T1000 (cell line): ENCODE measurements at regions not wholly inside any gene's neighbourhood (a gene's known extent, or its start where the extent isn't known, plus 50 kb on each side); places are given as distances from the start of the nearest gene placed in this dataset.
"Not testable (repeated sequence)": the region's sequence is repeated elsewhere in the genome, so short reads cannot be mapped to it uniquely, and the experiment has no call there.

Experiments
- DNase-seq: peaks from one replicate; lab custom pipeline; 2025; ENCODE audit warnings: mixed read lengths; lab: John Stamatoyannopoulos, UW

DNA sequence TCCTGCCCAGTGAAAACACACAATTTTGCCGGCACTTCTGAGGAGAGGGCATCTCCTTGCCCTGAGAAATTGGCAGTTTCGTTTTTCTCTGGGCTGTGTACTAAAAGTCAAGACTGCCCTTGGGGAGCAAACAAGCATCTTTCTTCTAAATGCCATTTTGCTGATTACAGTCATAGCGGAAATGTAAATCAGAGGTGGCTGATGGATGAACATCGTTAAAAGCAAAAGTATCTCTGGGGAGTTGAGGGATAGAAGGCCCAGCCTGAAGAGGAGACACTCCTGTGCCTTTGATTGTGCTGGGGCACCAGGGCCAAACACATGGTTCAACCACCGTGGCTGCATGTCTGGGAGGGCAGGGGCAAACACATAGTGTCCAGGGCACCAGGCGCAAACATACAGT, 49.8 kb downstream of the ABCC12 start:
- DNase-seq = no peak

DNA sequence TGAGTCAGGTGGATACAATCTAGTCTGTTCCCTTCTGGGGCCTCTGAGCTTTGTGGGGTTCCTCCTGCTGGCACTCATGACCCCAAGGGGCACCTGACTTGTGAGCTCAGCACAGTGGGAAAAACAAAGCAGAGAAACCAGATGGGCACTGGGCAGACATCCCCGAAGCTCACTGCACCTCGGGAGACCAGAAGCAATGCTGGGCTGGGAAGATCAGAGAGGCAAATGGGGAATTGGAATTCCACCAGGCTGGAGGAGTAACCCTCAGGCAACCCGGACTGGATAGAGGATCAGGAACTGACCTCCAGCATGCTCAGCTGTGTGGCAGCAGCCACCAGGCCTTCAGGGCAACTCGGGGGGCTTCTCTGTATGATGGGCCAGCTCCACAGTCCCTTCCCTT, 50.3 kb downstream of the ABCC12 start:
- DNase-seq = no peak

DNA sequence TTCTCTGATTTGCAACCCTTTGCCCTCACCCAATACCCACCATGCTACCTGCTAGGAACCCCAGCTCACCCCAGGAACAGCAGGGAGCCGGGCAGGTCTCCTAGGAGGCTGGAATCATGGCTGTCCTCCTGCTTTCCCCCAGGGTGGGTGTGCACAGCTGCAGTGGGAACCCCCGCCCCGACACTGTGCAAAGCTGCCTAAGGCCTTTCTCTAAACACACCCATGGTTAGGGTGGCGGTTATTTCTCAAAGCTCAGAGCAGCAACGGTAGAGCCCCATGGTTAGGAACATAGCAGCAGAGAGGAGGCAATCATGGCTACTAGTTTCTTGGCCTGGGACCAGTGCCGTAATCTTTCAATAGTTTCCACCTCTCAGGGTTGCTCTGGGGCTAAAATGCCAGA, 52.2 kb downstream of the ABCC12 start:
- no peak for DNase-seq

- DNase-seq = no peak
Measured at GRCh38 chr16:48102083-48103008, 53.4 kb downstream of the ABCC12 start.

DNA sequence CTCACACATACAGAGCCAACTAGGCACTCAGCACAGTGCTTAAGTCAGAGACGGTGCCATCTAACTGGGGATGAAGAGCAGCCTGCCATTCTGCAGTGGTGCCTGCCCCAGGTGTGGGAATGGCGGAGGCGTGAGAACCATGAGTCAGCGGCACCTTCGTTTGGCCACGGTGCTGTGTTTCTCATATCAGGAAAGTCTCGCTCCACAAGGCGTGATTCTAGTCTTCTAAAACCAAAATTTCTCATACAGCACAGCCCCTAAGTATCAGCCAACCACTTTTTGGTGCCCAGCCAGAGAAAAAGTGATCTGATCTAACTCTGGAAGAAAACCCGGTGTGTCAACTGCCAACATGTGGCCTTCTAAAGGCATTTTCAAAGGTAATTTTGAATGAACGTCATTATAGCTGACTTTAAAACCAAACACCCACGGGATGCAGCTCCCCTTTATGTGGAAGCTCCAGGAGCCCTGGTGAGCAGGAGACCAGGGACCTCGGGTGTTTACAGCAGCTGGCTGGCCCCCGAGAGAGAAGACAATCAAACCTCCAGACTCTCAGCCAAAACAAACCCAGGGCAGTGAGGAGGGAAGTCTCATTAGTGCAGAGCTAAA, 54.6 kb downstream of the ABCC12 start:
- DNase-seq = no peak

- DNase-seq = no peak
Measured at GRCh38 chr16:48099455-48099854, 56.3 kb downstream of the ABCC12 start.

DNA sequence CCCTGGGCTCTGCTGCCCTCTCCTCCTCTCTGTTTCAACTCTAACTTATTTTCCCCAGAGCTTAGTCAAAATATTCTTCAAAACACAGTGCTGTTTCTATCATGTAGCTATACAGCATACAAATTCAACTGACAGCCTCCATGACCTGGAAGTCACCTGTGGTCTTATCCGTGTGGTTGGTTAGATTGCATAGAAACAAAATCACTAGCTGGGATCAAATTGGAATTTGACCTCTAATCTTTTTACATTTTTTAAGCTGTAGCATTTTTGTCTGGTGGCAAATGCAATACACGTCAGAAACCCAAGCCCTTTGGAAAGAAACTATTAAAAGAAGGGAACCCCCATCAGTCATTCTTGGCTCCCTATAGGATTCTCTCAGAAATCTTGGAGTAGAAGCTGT, 57.3 kb downstream of the ABCC12 start:
- no peak for DNase-seq

- no peak for DNase-seq
Measured at GRCh38 chr16:48091117-48091516, 64.7 kb downstream of the ABCC12 start.

GRCh38 chr16:48089053-48089792, 66.6 kb downstream of the ABCC12 start:
- no peak for DNase-seq

DNA sequence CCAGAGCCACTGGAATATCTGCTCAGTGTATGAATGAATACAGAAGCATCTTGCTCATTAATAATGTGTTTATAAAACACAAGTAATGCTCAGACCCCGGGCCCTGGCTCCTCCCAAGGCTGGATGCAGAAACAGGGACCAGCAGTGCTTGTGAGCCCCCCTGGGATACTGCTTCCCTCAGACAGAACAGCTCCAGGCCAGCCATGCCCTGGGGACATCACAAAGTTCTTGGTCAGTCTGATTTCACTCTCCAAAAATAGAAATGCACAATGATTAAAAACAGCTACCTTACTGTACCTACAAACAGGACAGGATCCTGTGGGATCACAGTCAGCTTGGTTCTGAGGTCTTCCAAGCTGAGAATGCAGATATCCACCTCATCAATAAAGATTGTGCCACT, 68.2 kb downstream of the ABCC12 start:
- no peak for DNase-seq

DNA sequence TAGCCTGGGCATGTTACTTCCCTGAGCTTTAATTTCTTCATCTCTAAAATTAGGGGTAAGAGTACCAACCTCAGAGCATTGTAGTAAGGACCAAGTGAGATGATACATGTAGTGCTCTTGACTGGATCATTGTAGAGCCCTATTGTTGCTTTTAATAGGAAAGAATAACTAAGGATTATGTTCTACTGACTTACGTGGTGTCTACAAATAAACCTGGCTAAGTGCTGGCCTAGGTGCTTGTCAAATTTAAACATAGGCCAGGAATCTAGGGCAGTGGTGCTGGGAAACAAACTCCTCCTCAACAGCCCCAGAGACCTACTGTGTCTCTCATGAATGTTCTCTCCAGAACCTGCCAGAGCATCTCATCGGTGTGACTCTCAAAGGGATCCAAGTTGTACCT, 69.4 kb downstream of the ABCC12 start:
- DNase-seq = no peak

DNA sequence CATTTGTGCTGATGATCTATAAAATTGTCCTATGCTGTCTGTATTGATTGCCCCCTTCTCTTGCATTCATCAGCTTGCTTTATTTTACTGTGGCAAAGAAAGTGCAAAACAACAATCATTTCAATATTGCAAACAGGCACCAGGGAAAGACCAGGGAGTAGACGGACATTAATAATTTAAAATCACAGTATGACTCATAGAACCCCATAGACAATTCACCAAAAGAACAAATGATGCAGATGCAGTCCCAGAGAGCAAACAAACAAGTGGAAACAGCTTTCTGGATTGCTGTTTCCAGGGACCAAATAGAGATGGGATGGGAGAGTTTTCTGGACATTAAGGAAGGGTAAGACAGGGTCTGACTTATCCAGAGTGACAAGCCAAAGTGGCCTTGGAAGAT, 70.1 kb downstream of the ABCC12 start:
- no peak for DNase-seq

DNA sequence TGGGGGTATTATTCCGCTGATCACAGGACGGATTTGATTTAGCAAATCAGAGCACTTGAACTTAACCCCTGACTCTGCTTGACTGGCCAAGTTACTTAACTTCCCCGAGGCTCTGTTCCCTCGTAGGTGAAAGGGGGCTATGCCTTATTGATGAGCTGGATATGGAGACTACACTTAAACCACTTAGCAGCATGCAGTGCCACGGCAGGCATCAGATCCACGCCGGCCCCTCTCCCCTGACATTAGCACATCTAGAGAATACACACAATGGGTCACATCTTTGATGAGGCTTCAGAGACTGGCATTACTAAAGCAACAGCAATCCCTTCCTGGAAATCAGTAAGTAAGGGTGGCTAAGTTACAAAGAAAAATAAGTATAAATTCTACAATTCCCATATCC, 71.0 kb downstream of the ABCC12 start:
- DNase-seq = no peak

DNA sequence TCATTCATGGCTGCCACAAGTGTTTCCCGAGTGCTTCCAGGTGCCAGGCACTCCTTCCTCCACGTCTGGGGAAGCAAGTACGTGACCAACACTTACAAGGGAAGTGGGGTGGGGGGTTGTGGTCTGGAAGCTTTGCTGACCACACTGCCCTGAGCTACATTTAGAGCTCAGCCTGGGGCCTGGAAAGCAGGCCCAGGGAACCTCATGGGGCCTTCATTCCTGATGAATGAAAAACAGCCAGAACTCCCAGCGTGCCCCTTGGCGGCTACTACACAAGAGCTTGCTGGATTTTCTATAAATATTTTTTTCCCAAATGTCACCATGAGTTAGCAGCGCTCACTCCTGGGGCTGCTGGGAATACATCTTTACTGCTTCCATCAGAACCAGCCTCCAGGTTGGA, 73.3 kb downstream of the ABCC12 start:
- no peak for DNase-seq

GRCh38 chr16:48081656-48082055, 74.1 kb downstream of the ABCC12 start:
- DNase-seq = peak; percentile 17

- DNase-seq = no peak
Measured at GRCh38 chr16:48076455-48077012, 79.3 kb downstream of the ABCC12 start.

GRCh38 chr16:48075398-48075797, 80.4 kb downstream of the ABCC12 start:
- DNase-seq = no peak

DNA sequence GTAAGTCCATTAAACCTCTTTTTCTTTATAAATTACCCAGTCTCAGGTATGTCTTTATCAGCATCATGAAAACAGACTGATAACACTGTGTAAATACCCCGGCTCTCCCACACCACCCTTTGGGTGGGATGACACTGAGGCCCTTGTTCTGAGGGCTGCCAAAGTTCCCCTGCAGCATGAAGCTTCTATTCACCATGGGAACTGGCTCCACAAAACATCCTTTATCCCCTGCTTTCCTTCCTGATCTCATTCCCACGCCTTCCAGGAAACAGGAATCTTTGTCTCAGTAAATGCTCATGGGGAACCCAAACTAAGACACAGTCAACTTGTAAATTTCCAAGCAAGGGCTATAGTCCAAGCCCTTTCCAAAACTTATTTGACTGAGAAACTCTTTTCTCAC, 88.4 kb downstream of the ABCC12 start:
- no peak for DNase-seq

DNA sequence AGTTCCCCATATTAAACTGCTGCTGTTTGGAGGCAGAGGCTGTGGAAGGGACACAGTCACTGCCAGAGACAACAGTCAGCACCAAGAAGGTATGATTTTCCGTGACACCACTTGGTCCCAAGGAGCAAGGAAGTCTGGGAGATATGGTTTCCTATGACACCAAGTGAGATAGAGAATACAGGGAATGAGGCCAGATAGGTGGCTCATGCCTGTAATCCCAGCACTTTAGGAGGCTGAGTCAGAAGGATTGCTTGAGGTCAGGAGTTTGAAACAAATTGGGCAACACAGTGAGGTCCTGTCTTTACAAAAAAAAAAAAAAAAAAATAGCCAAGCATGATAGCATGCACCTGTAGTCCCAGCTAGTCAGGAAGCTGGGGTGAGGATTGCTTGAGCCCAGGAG, 90.8 kb downstream of the ABCC12 start:
- DNase-seq = no peak

- DNase-seq = no peak
Measured at GRCh38 chr16:48062681-48063080, 93.1 kb downstream of the ABCC12 start.

DNA sequence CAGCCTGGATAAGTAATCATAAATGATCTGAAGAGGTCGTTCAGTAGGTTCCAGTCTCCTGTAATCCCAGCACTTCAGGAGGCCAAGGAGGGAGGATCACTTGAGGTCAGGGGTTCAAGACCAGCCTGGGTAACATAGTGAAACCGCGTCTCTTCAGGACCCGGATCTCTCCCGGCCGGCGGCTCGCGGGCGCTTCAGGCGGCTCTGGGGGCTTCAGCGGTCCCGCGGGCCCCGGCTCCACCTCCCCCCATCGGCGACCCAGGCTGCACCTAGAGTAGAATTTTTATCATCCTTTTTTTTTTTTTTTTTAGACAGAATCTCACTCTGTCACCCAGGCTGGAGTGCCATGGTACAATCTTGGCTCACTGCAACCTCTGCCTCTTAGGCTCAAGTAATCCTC, 95.9 kb downstream of the ABCC12 start:
- no peak for DNase-seq

DNA sequence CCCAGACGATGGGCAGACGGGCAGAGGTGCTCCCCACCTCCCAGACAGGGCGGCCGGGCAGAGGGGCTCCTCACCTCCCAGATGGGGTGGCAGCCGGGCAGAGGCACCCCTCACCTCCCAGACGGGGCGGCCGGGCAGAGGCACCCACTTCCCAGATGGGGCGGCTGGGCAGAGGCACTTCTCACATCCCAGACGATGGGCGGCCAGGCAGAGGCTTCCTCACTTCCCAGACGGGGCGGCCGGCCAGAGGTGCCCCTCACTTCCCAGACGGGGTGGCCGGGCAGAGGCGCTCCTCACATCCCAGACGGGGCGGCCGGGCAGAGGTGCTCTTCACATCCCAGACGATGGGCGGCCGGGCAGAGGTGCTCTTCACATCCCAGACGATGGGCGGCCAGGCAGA, 96.6 kb downstream of the ABCC12 start:
- not testable (repeated sequence) for DNase-seq

DNA sequence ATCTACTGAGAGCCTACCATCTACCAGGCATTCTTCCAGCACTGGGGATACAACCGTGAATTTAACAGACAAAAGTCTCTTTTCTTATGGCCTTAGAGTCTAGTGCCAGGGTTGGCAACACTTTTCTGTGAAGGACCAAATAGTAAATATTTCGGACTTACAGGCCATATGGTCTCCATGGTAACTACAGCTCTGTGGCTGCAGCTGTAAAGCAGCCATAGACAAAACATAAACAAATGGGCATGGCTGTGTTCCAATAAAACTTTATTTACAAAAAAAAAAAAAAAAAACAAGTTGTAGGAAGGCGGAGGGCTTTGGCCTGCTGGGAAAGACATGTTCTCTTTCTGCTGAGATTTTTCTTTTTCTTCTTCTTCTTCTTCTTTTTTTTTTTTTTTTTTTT, 98.7 kb downstream of the ABCC12 start:
- DNase-seq = no peak
